Pons (tissue), 1 donor: ENCODE measurements at regions not wholly inside any gene's neighbourhood (a gene's known extent, or its start where the extent isn't known, plus 50 kb on each side); places are given as distances from the start of the nearest gene placed in this dataset.

ENCODE experiments used
- DNase-seq: peaks from one replicate; pipeline ENCODE4 v3.0.0-alpha.2; 2016; ENCODE audit warnings: low spot score

GRCh38 chr1:219993554-219994433 lies 52.5 kb downstream of the EPRS1 start:
- DNase-seq, result no peak

GRCh38 chr1:219991919-219992318 lies 54.4 kb downstream of the EPRS1 start:
- DNase-seq, result no peak

- DNase-seq, result no peak
Observed at GRCh38 chr1:219991511-219991810, 54.8 kb downstream of the EPRS1 start.

DNA sequence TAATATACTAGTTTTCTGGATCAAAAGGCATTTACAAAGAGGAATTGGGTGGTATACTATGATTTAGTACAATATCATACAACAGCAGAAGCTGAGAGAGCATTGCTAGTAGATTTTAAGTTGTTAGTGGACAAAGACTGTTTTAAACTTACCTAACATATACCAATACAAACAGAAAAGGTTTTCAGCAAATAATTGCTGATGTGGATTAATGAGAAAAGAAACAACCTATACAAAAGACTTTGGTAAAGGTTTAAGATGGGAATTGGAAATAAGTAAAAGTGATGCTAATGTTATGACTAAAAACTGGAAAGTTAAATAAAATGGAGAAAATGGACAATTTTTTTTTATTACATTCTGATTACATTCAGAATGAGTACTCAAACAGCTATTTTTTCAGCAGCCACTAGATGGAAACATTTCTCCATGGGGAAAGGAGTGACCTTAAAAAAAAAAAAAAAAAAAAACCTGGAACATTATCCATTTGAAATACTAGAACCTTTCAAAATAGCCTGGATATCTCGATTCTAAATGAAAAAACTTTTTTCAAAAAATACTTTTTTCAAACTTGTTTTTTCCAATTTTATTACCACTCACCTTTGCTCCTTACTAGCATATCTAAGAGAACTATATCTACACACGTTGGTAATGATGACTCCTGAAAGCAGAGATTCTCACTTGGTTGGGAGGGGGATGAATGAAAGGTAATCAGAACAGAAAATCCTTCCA lies 55.4 kb downstream of the EPRS1 start:
- peak; percentile 42 for DNase-seq

- DNase-seq, result no peak
Observed at GRCh38 chr1:219989766-219990165, 56.5 kb downstream of the EPRS1 start.

DNA sequence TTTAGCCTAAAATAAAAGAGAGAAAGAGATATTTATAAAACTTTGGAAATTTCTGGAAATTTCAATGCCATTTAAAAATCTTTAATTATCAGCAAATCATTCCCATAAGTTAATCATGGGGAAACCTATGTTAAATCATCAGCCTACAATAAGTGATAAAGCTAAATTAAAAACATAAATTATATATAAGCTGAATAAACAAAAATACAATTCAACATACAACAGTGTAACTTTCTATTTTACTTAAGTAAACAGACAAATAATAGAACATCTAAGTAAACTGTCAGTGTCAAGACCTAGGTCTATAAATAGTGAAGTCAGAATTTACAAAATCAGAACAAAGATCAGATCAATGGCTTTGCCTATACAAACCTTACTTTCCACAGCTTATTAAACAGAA lies 57.5 kb downstream of the EPRS1 start:
- DNase-seq, result no peak

DNA sequence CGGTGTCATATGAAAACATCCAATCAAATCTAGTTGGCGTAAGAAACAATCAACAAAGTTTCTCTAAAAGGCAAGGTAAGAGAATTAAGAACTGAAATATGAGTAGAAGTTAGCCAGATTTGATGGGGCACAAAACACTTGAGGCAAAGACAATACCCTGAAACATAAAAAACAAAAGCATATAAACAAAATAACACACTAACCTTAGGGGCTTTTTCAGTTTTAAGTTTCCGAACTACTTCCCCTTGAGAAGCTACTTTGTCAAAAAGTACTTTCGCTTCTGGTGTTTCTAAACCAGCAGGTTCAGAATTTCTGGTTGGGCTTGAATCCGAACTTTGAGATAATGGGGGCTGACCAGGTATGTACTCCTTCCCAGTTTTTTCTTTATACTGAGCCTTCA lies 57.9 kb downstream of the EPRS1 start:
- DNase-seq, result peak; percentile 20

GRCh38 chr1:219987325-219987724 lies 59.0 kb upstream of the SLC30A10 start:
- DNase-seq, result no peak

DNA sequence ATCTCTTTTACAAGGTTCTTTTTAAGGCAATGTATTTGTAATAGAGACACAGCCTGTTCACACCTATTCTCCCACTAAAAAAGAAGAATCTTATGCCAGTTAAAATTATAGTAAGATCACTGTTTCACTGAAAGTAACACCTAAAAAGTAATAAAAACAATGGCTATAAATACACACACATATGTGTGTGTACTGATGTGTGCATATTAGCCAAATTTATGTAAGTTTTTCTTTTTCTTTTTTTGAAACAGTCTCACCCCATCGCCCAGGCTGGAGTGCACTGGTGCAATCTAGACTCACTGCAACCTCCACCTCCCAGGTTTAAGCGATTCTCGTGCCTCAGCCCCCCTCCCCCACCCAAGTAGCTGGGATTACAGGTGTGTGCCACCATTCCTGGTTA lies 56.8 kb upstream of the SLC30A10 start:
- DNase-seq, result no peak
